DMS 273 (cell line): ENCODE measurements at regions not wholly inside any gene's neighbourhood (a gene's known extent, or its start where the extent isn't known, plus 50 kb on each side); places are given as distances from the start of the nearest gene placed in this dataset.

Experiments
- DNase-seq: peaks from one replicate; lab custom pipeline; 2025; ENCODE audit not compliant: unreplicated experiment; lab: John Stamatoyannopoulos, UW

DNA sequence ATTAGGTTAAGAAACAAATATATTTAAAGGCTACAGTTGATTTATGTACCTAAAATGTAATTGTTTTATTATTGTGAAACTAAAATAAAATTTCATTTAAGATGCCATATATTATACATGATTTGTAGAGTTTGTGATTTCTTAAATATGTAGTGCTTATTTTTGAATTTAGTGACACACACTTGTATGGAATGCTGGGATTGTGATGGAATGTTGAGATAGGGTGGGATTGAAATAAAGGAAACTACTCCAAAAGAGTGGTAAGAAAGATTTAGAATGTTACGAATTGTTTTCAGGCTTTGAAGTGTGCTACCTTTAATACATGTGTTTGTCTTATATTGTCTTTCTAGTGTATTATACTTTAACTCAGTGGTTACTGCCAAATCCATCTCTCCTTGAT, 330.3 kb upstream of the PITX2 start:
- DNase-seq: no peak

GRCh38 chr4:110953898-110954297, 331.0 kb upstream of the PITX2 start:
- no peak for DNase-seq

- DNase-seq: no peak
Measured at GRCh38 chr4:110955748-110956147, 332.9 kb upstream of the PITX2 start.

DNA sequence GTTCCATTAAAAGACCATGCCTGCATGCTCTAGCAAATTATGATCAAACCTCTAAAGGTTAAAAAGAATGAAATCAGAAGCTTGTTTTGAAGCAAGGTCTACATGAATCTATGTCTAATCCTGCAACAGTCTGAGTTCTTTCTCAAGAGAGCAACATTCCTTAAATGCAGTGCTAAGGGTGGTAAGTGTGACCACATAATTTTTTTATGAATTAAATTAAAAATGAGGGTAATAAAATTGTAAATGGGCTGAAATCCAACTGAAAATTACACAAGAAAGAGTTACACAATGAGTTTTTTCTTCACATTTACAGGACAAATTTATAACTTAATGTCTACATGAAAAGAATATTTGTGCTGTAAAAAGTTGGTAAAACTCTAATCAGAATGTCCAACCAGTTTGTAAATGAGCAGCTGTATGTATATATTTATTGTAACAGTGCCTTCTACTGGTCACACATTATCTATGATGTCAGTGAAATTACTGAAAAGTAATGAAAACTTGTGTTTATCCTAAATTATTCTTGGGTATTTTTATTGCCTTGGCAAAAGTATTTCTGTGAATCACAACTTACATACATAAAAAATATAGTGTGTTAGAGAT, 336.3 kb upstream of the PITX2 start:
- DNase-seq: peak; percentile 0

DNA sequence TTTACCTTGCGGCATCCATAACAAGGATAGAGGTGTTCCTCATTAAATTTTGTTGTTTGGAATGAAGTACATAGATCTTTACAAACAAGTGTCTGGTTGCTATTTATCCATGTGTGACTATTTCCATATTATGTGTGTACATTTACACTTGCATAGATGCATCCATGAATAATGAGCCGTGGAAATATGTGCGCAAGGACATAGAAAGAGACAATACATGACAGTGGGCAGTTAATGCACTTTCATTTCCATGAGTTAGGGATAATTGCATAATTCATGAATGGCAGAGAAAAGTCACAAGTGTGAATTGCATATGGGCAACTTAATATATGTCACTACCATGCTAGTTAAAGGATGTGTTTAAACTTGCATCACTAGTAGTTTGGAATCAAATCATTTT, 338.2 kb upstream of the PITX2 start:
- no peak for DNase-seq

DNA sequence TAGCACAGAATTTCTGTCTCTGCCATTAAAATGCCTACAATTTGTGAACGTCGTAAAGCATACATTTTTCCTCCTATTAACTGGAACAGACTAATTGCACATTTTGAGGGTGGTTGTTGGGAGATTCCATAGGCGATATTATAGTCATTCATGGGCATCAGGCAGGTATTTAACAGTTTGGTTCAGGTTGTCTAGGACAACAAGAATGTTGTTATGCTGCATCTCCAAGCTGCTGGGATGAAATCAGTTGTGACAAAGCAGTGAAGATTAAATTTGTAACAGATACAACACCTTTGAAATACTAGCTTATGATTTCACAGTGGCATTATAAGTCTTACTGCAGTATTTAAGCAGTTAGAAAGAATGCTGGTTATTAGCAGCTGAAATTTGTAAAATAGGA, 339.7 kb upstream of the PITX2 start:
- DNase-seq: no peak

- DNase-seq: no peak
Measured at GRCh38 chr4:110963662-110964280, 340.9 kb upstream of the PITX2 start.

GRCh38 chr4:110967936-110968335, 345.1 kb upstream of the PITX2 start:
- DNase-seq: no peak

GRCh38 chr4:110970642-110971041, 347.8 kb upstream of the PITX2 start:
- DNase-seq: peak; percentile 28

GRCh38 chr4:110975338-110975737, 352.5 kb upstream of the PITX2 start:
- DNase-seq: no peak

- no peak for DNase-seq
Measured at GRCh38 chr4:110977554-110977953, 354.7 kb upstream of the PITX2 start.

DNA sequence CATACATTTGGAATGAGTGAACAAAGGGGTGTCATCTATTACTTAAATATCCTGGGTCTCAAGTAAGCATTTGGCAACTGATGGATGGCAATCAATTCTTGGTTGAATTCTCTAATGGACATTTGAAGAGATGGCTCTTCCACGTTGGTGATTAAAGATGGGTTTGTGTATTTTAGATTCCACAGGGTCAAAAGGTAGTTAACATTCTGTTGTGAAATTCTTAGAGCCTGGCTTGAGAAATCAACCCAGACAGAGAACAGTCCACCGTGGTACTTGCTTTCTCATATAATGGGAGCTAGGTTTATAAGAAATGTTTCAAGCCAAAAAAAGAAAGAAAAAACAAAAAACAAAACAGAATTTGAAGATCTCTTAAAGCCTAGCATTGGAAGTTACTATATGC, 355.9 kb upstream of the PITX2 start:
- DNase-seq: no peak

GRCh38 chr4:110982486-110982885, 359.6 kb upstream of the PITX2 start:
- no peak for DNase-seq

DNA sequence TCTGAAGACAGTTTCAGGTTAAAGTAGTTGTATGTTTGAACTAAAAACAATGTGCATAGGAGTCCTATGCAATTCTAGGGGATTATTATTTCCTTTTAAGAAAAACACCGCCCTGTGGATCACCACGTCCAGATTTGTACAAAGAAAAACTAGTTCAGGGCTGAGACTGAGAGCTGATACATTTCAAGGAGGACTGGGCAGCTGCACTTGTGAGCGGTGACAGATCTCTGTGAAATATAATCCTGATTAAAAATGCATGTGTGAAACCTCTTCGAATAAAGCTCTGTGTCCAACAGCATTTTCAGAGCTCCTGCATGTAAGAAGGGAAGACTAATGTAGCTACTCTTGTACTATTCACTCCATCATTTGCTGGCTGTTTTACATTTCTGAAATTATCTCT, 365.8 kb upstream of the PITX2 start:
- DNase-seq: no peak

DNA sequence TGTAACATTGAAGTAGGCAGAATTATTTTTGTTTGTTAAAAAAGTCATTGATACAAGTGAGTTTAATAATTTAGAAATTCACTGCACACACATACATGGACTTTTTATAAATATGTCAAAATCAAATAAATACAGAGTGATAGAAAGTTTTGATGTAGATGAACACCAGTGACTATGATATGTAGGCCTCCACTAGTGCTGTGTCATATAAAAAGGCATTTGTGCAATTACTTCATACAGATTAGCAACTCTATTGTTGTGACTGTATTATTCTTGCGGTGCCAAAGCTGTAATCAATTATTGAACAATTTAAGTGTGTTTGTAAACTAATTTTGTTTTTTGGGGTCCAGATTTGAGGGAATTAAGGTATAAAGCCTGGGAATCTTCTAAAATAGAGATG, 366.2 kb upstream of the PITX2 start:
- no peak for DNase-seq

DNA sequence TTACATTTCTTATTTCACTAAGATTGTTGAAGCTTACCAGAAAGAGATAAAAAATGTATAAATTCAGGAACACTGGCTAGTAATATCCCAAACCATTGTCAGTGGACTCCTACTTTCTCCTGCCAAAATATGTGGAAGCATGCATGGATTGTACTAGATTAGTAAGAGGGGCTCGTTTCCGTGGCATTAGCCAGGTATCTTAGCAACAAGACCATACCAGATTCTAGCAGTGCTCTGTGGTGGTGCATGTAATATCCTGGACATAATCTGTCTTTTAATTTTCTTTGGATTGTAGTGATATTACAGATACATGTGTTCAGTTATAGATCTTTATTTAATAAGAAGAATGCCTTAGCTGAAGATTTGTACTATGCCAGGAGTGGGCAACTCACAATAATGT, 371.9 kb upstream of the PITX2 start:
- no peak for DNase-seq

DNA sequence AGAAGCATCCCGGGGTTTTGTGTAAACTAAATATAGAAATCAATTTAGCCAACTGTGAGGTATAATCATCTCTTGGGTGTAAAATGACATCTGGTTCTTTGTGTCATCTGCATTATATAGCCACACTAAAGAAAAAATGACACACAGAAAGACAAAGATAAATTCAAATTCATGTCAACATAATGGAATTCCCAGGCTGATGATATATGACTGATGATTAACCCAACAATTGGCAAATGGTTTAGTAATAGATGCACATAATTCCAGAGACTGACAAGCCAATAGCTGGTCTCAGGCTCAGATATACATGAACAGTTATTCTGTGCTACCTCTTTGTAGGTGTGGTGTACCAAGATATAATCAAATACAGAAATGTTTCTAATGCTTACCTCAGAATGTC, 375.4 kb upstream of the PITX2 start:
- DNase-seq: no peak

- DNase-seq: no peak
Measured at GRCh38 chr4:111011458-111011857, 388.6 kb upstream of the PITX2 start.

GRCh38 chr4:111013846-111014245, 391.0 kb upstream of the PITX2 start:
- no peak for DNase-seq

- no peak for DNase-seq
Measured at GRCh38 chr4:111014537-111014936, 391.7 kb upstream of the PITX2 start.

DNA sequence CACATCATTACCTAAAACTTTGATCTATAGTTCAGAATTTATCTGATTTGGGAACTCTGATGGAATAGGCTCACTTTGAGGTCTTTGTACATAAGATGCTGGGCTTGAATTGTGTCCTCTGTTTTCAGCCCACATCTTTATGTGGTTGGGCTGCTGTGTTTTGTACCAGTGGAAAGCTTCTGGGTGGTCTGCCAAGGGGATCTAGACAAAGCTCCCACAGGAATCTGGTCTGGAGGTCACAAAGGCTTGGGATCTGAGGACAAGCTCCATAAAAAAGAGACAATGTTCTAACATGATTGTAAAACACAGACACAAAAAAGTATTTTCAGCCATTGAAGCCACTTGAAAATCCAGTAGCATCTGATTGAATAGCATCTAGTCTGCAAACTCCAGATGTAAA, 393.5 kb upstream of the PITX2 start:
- DNase-seq: no peak

- no peak for DNase-seq
Measured at GRCh38 chr4:111018216-111018615, 395.3 kb upstream of the PITX2 start.

- DNase-seq: no peak
Measured at GRCh38 chr4:111020476-111020875, 397.6 kb upstream of the PITX2 start.
